Epithelial cell of prostate (primary cell): ENCODE measurements at regions not wholly inside any gene's neighbourhood (a gene's known extent, or its start where the extent isn't known, plus 50 kb on each side); places are given as distances from the start of the nearest gene placed in this dataset.
"Not testable (repeated sequence)": the region's sequence is repeated elsewhere in the genome, so short reads cannot be mapped to it uniquely, and the experiment has no call there.

Experiments used
- DNase-seq: peaks from one replicate; pipeline ENCODE4 v3.0.0-alpha.2; 2011; ENCODE audit warnings: low read depth, low spot score
- H3K27ac ChIP-seq: fragments of 450-650 bp; 2 replicates; pipeline ENCODE4 v1.5.1; 2017; ENCODE audit warnings: mild to moderate bottlenecking

- no peak overlapping the region for H3K27ac ChIP-seq
- DNase-seq, result no peak
Observed at GRCh38 chrX:127782904-127783303, 269.3 kb downstream of the ACTRT1 start.

GRCh38 chrX:127764674-127765073, 287.5 kb downstream of the ACTRT1 start:
- no peak overlapping the region for H3K27ac ChIP-seq

GRCh38 chrX:127762663-127763062, 289.5 kb downstream of the ACTRT1 start:
- DNase-seq, result no peak
- H3K27ac ChIP-seq, result no peak overlapping the region

More at GRCh38 chrX:127764674-127765073, 287.5 kb downstream of the ACTRT1 start:
- DNase-seq, result no peak

- no peak for DNase-seq
- H3K27ac ChIP-seq, result no peak overlapping the region
Observed at GRCh38 chrX:127732709-127733108, 319.5 kb downstream of the ACTRT1 start.

- no peak for DNase-seq
- no peak overlapping the region for H3K27ac ChIP-seq
Observed at GRCh38 chrX:127726227-127726626, 326.0 kb downstream of the ACTRT1 start.

GRCh38 chrX:127708155-127708554, 344.0 kb downstream of the ACTRT1 start:
- no peak overlapping the region for H3K27ac ChIP-seq
- DNase-seq, result peak; percentile 3

- no peak for DNase-seq
- no peak overlapping the region for H3K27ac ChIP-seq
Observed at GRCh38 chrX:127702527-127702926, 349.7 kb downstream of the ACTRT1 start.

- DNase-seq, H3K27ac ChIP-seq: not testable (repeated sequence)
Observed at GRCh38 chrX:127662942-127663341, 389.3 kb downstream of the ACTRT1 start.

GRCh38 chrX:127649011-127649410, 403.2 kb downstream of the ACTRT1 start:
- H3K27ac ChIP-seq, result no peak overlapping the region
- no peak for DNase-seq

GRCh38 chrX:127621780-127622179, 430.4 kb downstream of the ACTRT1 start:
- DNase-seq, result no peak
- H3K27ac ChIP-seq, result no peak overlapping the region

GRCh38 chrX:127606590-127606989, 445.6 kb downstream of the ACTRT1 start:
- H3K27ac ChIP-seq, result no peak overlapping the region
- no peak for DNase-seq

GRCh38 chrX:127596882-127597281, 455.3 kb downstream of the ACTRT1 start:
- no peak overlapping the region for H3K27ac ChIP-seq
- no peak for DNase-seq

GRCh38 chrX:127578395-127578794, 473.8 kb downstream of the ACTRT1 start:
- no peak overlapping the region for H3K27ac ChIP-seq
- DNase-seq, result no peak

- DNase-seq, result no peak
- H3K27ac ChIP-seq, result no peak overlapping the region
Observed at GRCh38 chrX:127577884-127578283, 474.3 kb downstream of the ACTRT1 start.

- DNase-seq, result no peak
- no peak overlapping the region for H3K27ac ChIP-seq
Observed at GRCh38 chrX:127574829-127575228, 477.4 kb downstream of the ACTRT1 start.

- H3K27ac ChIP-seq, result no peak overlapping the region
Observed at GRCh38 chrX:127572471-127572870, 479.7 kb downstream of the ACTRT1 start.

GRCh38 chrX:127571834-127572233, 480.4 kb downstream of the ACTRT1 start:
- no peak for DNase-seq
- no peak overlapping the region for H3K27ac ChIP-seq

More at GRCh38 chrX:127572471-127572870, 479.7 kb downstream of the ACTRT1 start:
- DNase-seq, result no peak

GRCh38 chrX:127570276-127570675, 481.9 kb downstream of the ACTRT1 start:
- H3K27ac ChIP-seq, result no peak overlapping the region
- DNase-seq, result no peak

- DNase-seq, result no peak
- no peak overlapping the region for H3K27ac ChIP-seq
Observed at GRCh38 chrX:127568691-127569090, 483.5 kb downstream of the ACTRT1 start.

- H3K27ac ChIP-seq, result no peak overlapping the region
- DNase-seq, result no peak
Observed at GRCh38 chrX:127558811-127559210, 493.4 kb downstream of the ACTRT1 start.

GRCh38 chrX:127552571-127552970, 499.6 kb downstream of the ACTRT1 start:
- DNase-seq, result no peak
- H3K27ac ChIP-seq, result no peak overlapping the region

- no peak for DNase-seq
- no peak overlapping the region for H3K27ac ChIP-seq
Observed at GRCh38 chrX:127519323-127519722, 532.9 kb downstream of the ACTRT1 start.

GRCh38 chrX:127490000-127490399, 562.2 kb downstream of the ACTRT1 start:
- no peak overlapping the region for H3K27ac ChIP-seq
- DNase-seq, result no peak
